ENCODE measurements at regions not wholly inside any gene's neighbourhood (a gene's known extent, or its start where the extent isn't known, plus 50 kb on each side); places are given as distances from the start of the nearest gene placed in this dataset.
"Not testable (repeated sequence)": the region's sequence is repeated elsewhere in the genome, so short reads cannot be mapped to it uniquely, and the experiment has no call there.

- H3K27me3 ChIP-seq (ENCODE audit: insufficient read depth, insufficient read length), result no peaks in the 10 kb centered on the region
- H3K4me3 ChIP-seq (ENCODE audit: insufficient read length, low read depth), result no peak overlapping the region
- H3K9me3 ChIP-seq (ENCODE audit: insufficient read depth, low read length), result no peaks in the 10 kb centered on the region
- no peak overlapping the region for H3K9ac ChIP-seq (ENCODE audit: insufficient read length, low read depth)
- no peaks in the 10 kb centered on the region for H3K36me3 ChIP-seq (ENCODE audit: insufficient read depth, insufficient read length, low read length)
- TF ChIP-seq YY1 (IDR thresholded peaks at IDR 0.05; ENCODE audit: insufficient read depth, insufficient read length) (no peak), SUZ12 (IDR thresholded peaks at IDR 0.05; ENCODE audit: extremely low read depth, insufficient read depth, insufficient read length) (no peak), ZNF274 (IDR thresholded peaks at IDR 0.05; ENCODE audit: low read depth, low read length) (no peak)
- DNase-seq (ENCODE audit: low read depth, low spot score), result no peak
- no peaks in the 10 kb centered on the region for H3K4me1 ChIP-seq (ENCODE audit: insufficient read depth, insufficient read length)
These were observed 176.6 kb downstream of the NRIP1 start for GRCh38 chr21:14888202-14888601.

GRCh38 chr21:14886001-14886400 is 178.8 kb downstream of the NRIP1 start:
- no peaks in the 10 kb centered on the region for H3K27me3 ChIP-seq (ENCODE audit: insufficient read depth, insufficient read length)
- H3K36me3 ChIP-seq (ENCODE audit: insufficient read depth, insufficient read length, low read length), result no peaks in the 10 kb centered on the region
- no peak overlapping the region for H3K9ac ChIP-seq (ENCODE audit: insufficient read length, low read depth)
- H3K9me3 ChIP-seq (ENCODE audit: insufficient read depth, low read length), result no peaks in the 10 kb centered on the region
- H3K4me3 ChIP-seq (ENCODE audit: insufficient read length, low read depth), result no peak overlapping the region
- H3K4me1 ChIP-seq (ENCODE audit: insufficient read depth, insufficient read length), result no peaks in the 10 kb centered on the region
- DNase-seq (ENCODE audit: low read depth, low spot score), result no peak
- TF ChIP-seq YY1 (IDR thresholded peaks at IDR 0.05; ENCODE audit: insufficient read depth, insufficient read length), result no peak
- no peak for TF ChIP-seq ZNF274 (IDR thresholded peaks at IDR 0.05; ENCODE audit: low read depth, low read length)
- no peak for TF ChIP-seq SUZ12 (IDR thresholded peaks at IDR 0.05; ENCODE audit: extremely low read depth, insufficient read depth, insufficient read length)

DNA sequence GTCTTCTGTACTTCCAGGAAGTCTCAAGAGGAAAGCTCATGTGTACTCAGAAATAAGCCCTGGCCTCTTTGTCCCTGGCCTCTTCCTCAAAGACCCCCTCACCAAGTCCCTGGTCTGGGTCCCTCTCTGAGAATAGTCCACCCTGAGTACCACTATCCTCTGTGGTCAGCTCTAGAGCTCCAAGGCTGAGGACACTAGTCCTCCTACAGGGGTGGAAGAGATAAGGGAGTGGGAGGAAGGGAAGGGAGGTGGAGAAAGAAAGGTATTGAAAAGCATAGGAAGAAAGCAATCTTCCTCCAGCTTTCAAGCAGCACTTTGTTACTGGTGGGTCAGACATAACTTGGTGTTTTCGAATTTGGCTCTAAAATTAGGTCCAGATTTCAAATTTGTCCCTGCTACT is 181.4 kb downstream of the NRIP1 start:
- TF ChIP-seq SUZ12 (IDR thresholded peaks at IDR 0.05; ENCODE audit: extremely low read depth, insufficient read depth, insufficient read length), result no peak
- TF ChIP-seq ZNF274 (IDR thresholded peaks at IDR 0.05; ENCODE audit: low read depth, low read length), result no peak
- no peak for TF ChIP-seq YY1 (IDR thresholded peaks at IDR 0.05; ENCODE audit: insufficient read depth, insufficient read length)
- H3K4me1 ChIP-seq (ENCODE audit: insufficient read depth, insufficient read length), result no peaks in the 10 kb centered on the region
- no peak overlapping the region for H3K4me3 ChIP-seq (ENCODE audit: insufficient read length, low read depth)
- no peaks in the 10 kb centered on the region for H3K9me3 ChIP-seq (ENCODE audit: insufficient read depth, low read length)
- no peaks in the 10 kb centered on the region for H3K27me3 ChIP-seq (ENCODE audit: insufficient read depth, insufficient read length)
- H3K9ac ChIP-seq (ENCODE audit: insufficient read length, low read depth), result no peak overlapping the region
- no peaks in the 10 kb centered on the region for H3K36me3 ChIP-seq (ENCODE audit: insufficient read depth, insufficient read length, low read length)
- DNase-seq (ENCODE audit: low read depth, low spot score), result no peak

DNA sequence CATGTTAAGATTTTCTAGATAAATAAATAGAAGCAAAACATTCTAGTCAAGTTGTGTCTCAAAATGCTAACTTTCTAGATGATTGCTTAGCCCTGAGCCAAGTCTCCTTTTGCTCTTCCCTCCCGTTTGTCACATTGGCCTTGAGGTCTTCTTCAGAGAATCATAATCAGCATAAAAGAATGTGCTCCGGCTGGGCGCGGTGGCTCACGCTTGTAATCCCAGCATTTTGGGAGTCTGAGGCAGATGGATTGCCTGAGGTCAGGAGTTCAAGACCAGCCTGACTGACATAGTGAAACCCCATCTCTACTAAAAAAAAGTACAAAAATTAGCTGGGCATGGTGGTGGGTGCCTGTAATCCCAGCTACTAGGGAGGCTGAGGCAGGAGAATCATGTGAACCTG is 182.3 kb downstream of the NRIP1 start:
- not testable (repeated sequence) for H3K4me3 ChIP-seq (ENCODE audit: insufficient read length, low read depth); H3K27me3 ChIP-seq (ENCODE audit: insufficient read depth, insufficient read length); H3K4me1 ChIP-seq (ENCODE audit: insufficient read depth, insufficient read length); H3K9me3 ChIP-seq (ENCODE audit: insufficient read depth, low read length); H3K36me3 ChIP-seq (ENCODE audit: insufficient read depth, insufficient read length, low read length); DNase-seq (ENCODE audit: low read depth, low spot score); H3K9ac ChIP-seq (ENCODE audit: insufficient read length, low read depth)

DNA sequence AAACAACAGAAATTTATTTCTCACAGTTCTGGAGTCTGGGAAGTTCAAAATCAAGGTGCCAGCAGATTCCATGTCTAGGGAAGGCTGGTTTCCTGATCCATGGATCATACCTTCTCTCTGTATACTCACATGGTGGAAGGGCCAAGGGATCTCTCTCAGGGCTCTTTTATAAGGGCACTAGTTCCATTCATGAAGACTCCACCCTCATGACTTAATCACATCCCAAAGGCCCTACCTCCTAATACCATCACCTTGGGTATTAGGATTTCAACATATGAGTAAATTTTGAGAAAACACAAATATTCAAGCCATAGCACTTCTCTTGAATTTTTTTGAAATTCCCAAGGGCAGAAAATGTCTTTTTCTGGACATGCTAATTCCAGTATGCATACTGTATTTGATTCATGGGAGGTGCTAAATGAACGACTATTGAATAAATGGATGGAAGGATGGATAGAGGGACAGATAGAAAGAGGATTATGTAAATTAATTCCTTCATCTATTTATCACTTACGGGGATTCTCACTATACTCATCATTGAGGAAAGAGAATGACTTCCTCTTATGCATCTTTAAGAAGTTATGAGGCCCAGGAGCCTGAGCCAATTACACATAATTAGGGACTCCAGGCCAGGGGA is 182.8 kb downstream of the NRIP1 start:
- no peaks in the 10 kb centered on the region for H3K9me3 ChIP-seq (ENCODE audit: insufficient read depth, low read length)
- no peak for TF ChIP-seq YY1 (IDR thresholded peaks at IDR 0.05; ENCODE audit: insufficient read depth, insufficient read length)
- no peak for TF ChIP-seq ZNF274 (IDR thresholded peaks at IDR 0.05; ENCODE audit: low read depth, low read length)
- no peak for TF ChIP-seq SUZ12 (IDR thresholded peaks at IDR 0.05; ENCODE audit: extremely low read depth, insufficient read depth, insufficient read length)
- H3K4me1 ChIP-seq (ENCODE audit: insufficient read depth, insufficient read length), result no peaks in the 10 kb centered on the region
- H3K27me3 ChIP-seq (ENCODE audit: insufficient read depth, insufficient read length), result no peaks in the 10 kb centered on the region
- DNase-seq (ENCODE audit: low read depth, low spot score), result no peak
- H3K9ac ChIP-seq (ENCODE audit: insufficient read length, low read depth), result no peak overlapping the region
- H3K4me3 ChIP-seq (ENCODE audit: insufficient read length, low read depth), result no peak overlapping the region
- no peaks in the 10 kb centered on the region for H3K36me3 ChIP-seq (ENCODE audit: insufficient read depth, insufficient read length, low read length)

- no peaks in the 10 kb centered on the region for H3K36me3 ChIP-seq (ENCODE audit: insufficient read depth, insufficient read length, low read length)
- TF ChIP-seq ZNF274 (IDR thresholded peaks at IDR 0.05; ENCODE audit: low read depth, low read length) (no peak), SUZ12 (IDR thresholded peaks at IDR 0.05; ENCODE audit: extremely low read depth, insufficient read depth, insufficient read length) (no peak), YY1 (IDR thresholded peaks at IDR 0.05; ENCODE audit: insufficient read depth, insufficient read length) (no peak)
- DNase-seq (ENCODE audit: low read depth, low spot score), result no peak
- H3K4me3 ChIP-seq (ENCODE audit: insufficient read length, low read depth), result no peak overlapping the region
- H3K27me3 ChIP-seq (ENCODE audit: insufficient read depth, insufficient read length), result no peaks in the 10 kb centered on the region
- no peaks in the 10 kb centered on the region for H3K9me3 ChIP-seq (ENCODE audit: insufficient read depth, low read length)
- no peaks in the 10 kb centered on the region for H3K4me1 ChIP-seq (ENCODE audit: insufficient read depth, insufficient read length)
- H3K9ac ChIP-seq (ENCODE audit: insufficient read length, low read depth), result no peak overlapping the region
These were observed 183.9 kb downstream of the NRIP1 start for GRCh38 chr21:14880922-14881321.

- Histone ChIP-seq H3K4me1 (ENCODE audit: insufficient read depth, insufficient read length) (no peaks in the 10 kb centered on the region), H3K4me3 (ENCODE audit: insufficient read length, low read depth) (no peak overlapping the region)
- TF ChIP-seq SUZ12 (IDR thresholded peaks at IDR 0.05; ENCODE audit: extremely low read depth, insufficient read depth, insufficient read length) (no peak), YY1 (IDR thresholded peaks at IDR 0.05; ENCODE audit: insufficient read depth, insufficient read length) (no peak), ZNF274 (IDR thresholded peaks at IDR 0.05; ENCODE audit: low read depth, low read length) (no peak)
These were observed 185.3 kb downstream of the NRIP1 start for GRCh38 chr21:14879458-14879857.

GRCh38 chr21:14878971-14879370 is 185.8 kb downstream of the NRIP1 start:
- H3K9ac ChIP-seq (ENCODE audit: insufficient read length, low read depth), result no peak overlapping the region
- no peaks in the 10 kb centered on the region for H3K36me3 ChIP-seq (ENCODE audit: insufficient read depth, insufficient read length, low read length)
- DNase-seq (ENCODE audit: low read depth, low spot score), result no peak
- no peak overlapping the region for H3K4me3 ChIP-seq (ENCODE audit: insufficient read length, low read depth)
- no peaks in the 10 kb centered on the region for H3K9me3 ChIP-seq (ENCODE audit: insufficient read depth, low read length)
- no peaks in the 10 kb centered on the region for H3K4me1 ChIP-seq (ENCODE audit: insufficient read depth, insufficient read length)
- no peaks in the 10 kb centered on the region for H3K27me3 ChIP-seq (ENCODE audit: insufficient read depth, insufficient read length)
- no peak for TF ChIP-seq ZNF274 (IDR thresholded peaks at IDR 0.05; ENCODE audit: low read depth, low read length)
- TF ChIP-seq YY1 (IDR thresholded peaks at IDR 0.05; ENCODE audit: insufficient read depth, insufficient read length), result no peak
- TF ChIP-seq SUZ12 (IDR thresholded peaks at IDR 0.05; ENCODE audit: extremely low read depth, insufficient read depth, insufficient read length), result no peak

More at GRCh38 chr21:14879458-14879857, 185.3 kb downstream of the NRIP1 start:
- Histone ChIP-seq H3K27me3 (ENCODE audit: insufficient read depth, insufficient read length) (no peaks in the 10 kb centered on the region), H3K9me3 (ENCODE audit: insufficient read depth, low read length) (no peaks in the 10 kb centered on the region), H3K36me3 (ENCODE audit: insufficient read depth, insufficient read length, low read length) (no peaks in the 10 kb centered on the region), H3K9ac (ENCODE audit: insufficient read length, low read depth) (no peak overlapping the region)
- no peak for DNase-seq (ENCODE audit: low read depth, low spot score)
